Tongue (tissue), 1 donor: ENCODE measurements at regions not wholly inside any gene's neighbourhood (a gene's known extent, or its start where the extent isn't known, plus 50 kb on each side); places are given as distances from the start of the nearest gene placed in this dataset.

ENCODE experiments used
- DNase-seq: peaks from one replicate; pipeline ENCODE4 v3.0.0-alpha.2; 2015

DNA sequence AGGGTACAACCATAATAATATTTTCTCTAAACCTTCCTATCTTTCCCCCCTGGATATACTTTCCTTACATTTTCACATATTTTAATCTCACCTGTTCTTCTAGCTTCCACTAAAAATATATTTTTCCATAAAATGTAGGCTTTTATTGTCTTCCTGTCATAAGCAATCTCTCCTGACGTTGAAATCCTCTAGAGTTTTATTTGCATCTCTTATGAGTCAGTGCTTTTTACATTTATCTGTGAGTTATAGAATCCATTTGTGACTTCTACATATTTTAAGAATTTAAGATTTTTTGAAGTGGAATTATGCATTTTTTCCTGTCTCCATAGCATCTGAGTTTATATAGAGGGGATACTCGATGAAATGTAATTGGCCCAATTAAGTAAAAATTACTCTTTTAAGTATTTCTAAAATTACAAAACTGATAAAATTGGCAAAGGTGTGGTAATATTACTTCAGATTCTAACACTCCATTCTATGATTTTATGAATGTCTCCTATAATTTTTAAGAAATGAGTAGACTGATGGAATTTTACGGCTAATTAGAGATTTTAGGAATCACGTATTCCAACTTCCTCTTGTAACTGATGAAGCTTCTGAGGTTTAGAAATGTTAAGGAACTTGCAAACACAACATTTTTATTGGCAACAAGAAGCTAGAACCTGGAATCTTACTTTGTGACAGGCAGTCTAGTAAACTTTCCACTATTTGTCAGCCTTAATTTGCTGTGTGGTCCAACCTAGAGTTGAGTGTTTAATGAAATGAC, 422.9 kb upstream of the SEMA3A start:
- no peak for DNase-seq

GRCh38 chr7:84614821-84615501, 420.4 kb upstream of the SEMA3A start:
- no peak for DNase-seq

DNA sequence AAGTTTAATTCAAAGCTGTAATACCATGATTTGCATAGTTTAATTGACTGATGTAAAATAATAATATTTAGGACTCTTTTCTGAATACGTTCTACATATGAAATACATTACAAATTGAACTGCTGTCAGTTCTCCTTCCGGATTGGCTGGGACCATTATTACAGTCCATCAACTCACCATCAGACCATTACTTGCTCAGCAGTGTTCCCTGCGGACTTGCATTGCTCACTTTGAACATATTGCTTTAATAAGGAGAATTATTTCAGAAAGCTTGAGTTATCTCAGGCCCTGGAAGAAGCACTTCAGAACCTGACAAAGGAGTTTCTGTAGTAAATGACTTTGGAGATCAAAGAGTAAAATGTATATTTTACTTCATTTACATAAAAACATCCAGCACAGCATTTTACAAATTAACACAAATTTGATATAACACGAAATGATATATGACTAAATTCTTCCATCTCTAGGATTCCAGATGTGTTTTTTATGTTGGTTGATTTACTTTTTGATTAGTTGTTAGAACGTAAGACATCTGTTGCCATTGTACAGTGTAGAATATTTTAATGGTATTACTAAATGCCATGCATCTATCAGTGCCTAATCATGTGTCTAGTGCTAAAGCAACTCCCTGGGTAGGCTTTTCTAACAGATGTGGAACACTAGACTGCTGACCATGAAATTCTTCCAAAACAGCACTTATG, 418.5 kb upstream of the SEMA3A start:
- DNase-seq, result peak; percentile 24

DNA sequence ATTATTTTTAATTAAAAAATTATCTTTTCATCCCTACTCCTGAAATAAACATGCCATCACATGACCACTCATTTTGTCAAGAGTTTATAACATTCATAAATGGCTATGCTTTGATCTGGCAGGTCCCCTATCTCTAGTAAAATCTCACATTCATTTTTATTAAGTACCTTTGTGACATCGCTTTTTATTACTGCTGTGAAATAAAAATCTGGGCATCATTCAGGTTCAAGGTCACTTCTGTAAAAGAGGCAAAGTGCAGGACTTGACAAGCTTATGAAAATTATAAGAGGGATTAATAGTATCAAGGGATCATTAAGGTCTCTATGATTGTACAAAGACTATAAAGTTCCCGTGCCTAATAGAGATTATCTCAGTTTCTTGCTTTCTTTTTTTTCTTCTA, 416.8 kb upstream of the SEMA3A start:
- DNase-seq, result no peak

DNA sequence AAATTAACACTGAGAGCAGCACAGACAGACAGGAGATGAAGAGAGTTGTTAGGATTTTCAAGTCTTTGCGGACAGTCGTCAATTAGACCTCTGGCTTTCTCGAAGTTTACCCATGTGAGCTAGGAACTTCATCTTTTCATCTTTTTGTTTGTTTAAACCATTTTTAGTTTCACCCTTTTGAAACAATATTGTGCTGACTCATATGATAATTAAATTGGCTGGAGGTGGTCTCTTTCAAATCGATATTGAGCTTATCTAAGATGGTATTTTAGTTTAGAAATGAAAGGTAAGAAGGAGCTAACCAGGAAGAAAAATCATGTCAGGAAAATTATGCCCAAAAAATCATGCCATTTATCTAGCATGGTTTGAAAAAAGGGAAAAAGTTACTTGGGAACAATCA, 415.8 kb upstream of the SEMA3A start:
- no peak for DNase-seq

- DNase-seq, result no peak
These were observed 410.7 kb upstream of the SEMA3A start for GRCh38 chr7:84605301-84605700.

DNA sequence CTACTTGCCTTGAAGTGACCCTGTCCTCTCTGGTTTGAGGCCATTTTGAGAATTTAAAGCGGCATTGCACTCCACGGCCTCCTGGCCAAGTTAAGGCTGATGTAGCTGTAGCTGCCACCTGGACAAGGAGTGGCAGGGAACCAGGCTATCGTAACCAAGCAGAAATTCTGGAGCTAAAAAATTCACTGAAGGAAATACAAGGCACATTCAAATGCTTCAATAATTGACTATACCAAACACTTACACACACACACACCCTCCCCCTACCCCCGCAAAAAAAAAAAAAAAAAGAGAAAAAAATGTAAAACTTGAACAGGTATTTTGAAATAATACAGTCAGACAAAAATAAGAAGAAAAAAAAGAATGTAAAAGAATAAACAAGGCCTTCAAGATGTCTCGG, 409.0 kb upstream of the SEMA3A start:
- DNase-seq, result no peak

DNA sequence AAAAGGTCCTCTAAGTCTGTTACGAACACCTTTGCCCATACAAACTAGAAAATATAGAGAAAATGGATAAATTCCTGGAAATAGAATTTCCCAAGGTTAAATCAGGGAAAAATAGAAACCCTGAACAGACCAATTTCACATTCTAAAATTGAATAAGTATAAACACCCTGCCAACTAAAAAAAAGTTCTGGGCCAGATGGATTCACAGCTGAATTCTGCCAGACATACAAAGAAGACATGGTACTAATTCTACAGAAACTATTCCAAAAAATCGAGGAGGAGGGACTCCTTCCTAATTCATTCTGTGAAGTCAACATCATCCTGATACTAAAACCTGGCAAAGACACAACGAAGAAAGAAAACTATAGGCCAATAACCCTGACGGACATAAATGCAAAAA, 400.4 kb upstream of the SEMA3A start:
- no peak for DNase-seq

DNA sequence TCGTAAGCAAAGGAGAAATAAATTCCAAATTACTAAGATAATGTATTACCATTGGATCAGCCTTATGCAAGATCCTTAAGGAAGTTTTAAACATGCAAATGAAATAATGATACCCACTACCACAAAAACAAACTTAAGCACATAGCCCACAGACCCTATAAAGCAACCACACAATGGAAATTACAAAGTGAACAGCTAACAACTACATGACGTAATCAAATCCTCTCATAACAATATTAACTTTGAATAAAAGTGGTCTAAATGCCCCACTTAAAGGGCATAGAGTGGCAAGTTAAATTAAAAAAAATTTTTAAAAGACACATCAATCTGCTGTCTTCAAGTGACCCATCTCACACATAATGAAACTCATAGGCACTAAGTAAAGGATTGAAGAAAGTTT, 397.3 kb upstream of the SEMA3A start:
- DNase-seq, result no peak

GRCh38 chr7:84589012-84589411, 394.4 kb upstream of the SEMA3A start:
- DNase-seq, result no peak

DNA sequence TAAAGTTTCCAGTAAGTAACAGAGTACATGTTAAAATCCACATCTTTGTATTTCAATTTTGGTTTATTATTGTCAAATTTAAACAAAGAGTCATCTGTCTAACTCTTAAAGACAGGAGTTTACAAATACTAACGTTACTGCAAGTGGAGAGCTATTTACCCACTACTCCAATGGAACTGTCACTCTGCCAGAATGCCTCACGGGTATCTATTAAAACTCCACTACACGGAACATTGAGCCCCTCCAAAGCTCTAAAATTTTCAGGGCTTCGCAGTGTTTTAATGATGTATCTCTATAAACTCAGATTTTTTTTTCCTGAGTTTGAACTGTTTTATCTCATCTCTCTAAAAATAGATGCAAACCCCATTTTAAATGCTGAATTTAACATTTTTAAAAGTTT, 388.7 kb upstream of the SEMA3A start:
- DNase-seq, result no peak

- DNase-seq, result no peak
These were observed 388.2 kb upstream of the SEMA3A start for GRCh38 chr7:84582747-84583146.

- no peak for DNase-seq
These were observed 384.2 kb upstream of the SEMA3A start for GRCh38 chr7:84578825-84579224.

- DNase-seq, result no peak
These were observed 374.2 kb upstream of the SEMA3A start for GRCh38 chr7:84568781-84569180.

GRCh38 chr7:84565345-84566074, 370.9 kb upstream of the SEMA3A start:
- DNase-seq, result no peak

GRCh38 chr7:84553711-84554110, 359.1 kb upstream of the SEMA3A start:
- DNase-seq, result no peak

DNA sequence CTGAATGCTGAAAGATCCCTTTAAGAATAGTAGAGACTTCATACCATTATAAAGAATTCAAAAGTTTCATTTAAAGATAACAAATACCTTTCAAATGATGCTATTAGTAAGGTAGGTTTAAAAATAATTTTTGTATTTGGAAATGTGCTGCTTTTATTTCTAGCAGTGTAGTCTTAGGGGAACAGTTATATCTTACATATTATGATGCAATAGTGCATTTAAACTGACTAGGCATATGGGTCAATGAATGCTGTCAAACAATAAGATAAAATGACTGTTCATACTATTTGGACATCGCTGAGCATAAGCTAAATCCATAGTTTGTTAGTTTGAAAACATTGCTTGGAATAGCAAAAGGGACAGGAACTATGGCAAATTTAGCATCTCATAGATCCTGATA, 354.8 kb upstream of the SEMA3A start:
- no peak for DNase-seq

DNA sequence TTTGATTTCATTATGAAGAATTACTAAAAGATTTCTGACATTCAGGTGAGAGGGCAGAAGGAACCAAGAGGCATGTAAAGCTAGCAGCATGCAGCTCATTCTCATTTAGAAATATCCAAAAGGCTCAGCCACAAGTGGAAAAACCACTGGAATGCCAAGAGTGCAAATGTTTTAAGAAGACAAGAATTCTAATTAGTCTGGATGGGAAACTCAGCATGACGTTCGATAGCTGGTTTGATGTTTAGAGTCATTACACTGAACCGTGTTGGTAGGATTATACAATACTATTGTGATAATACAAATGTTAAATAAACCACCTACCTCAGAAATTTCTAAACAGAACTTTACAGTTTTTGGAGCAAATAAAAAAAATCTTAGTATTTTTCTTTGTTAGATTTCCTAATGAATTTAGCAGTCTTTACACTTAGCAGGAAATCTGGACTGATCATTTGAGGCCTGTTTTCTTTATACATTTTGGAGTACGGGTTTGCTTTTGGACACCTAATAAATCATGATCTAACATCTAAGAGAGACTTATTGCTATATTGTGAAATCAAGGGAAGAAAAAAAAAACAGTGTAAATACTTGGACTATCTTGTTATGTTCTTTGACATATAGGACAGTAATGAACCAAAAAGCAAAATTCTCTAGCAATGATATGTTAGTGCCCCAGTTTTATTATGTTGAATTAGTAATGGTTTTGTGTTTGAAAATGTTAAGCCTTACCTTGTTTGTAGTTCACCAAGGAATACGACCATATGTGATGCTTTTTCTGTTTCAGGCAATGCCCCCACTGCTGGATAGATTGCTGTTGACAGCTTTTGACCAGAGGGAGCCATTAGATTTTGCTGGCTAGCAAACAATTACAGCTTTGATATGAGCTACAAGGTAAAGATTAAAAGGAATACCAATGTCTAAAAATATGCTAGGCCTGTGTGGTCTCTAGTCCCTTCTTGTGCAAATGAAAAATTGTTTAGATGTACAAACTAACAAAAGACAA, 354.1 kb upstream of the SEMA3A start:
- DNase-seq, result peak; percentile 35

- DNase-seq, result no peak
These were observed 352.7 kb upstream of the SEMA3A start for GRCh38 chr7:84547331-84547730.

DNA sequence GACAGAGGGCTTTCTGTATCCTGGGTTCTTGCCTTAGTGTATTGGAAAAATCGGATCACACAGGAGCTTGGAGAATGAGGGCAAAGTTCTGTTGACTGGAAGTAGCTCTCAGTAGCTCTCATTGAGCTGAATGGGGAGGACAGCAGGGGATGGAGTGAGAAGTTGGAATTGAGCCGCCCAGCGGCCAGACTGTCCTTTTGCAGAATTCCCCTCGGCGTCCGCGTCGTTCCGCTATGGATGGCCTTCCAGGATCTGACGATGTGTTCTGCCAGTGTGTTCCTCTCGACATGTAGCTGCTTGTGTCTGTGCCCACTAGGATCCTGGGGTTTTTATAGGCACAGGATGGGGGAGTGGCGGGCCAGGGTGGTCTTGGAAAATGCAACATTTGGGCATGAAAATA, 351.8 kb upstream of the SEMA3A start:
- no peak for DNase-seq

DNA sequence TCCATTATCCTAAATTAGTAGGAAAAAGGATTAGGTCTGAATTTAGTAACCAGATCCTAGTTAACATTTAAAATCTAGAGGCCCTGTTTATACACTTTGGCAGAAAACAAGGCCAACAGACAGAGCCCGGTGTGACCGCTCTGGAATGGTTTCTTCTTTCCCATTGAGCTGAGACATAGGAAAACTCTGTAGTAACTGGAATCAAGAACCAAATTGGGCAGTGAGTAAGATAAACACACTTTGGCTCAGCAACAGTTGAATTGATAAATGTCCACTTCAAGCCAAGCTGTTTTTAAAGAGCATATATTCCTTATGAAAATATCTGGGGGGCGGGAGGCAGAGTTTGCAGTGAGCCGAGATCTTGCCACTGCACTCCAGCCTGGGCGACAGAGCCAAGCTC, 343.7 kb upstream of the SEMA3A start:
- DNase-seq, result no peak
